ENCODE measurements at regions not wholly inside any gene's neighbourhood (a gene's known extent, or its start where the extent isn't known, plus 50 kb on each side); places are given as distances from the start of the nearest gene placed in this dataset.

- no peak overlapping the region for H3K27ac ChIP-seq (ENCODE audit: low read length)
- H3F3A ChIP-seq (ENCODE audit: low read length, unreplicated experiment): no peaks in the 10 kb centered on the region
- no peaks in the 10 kb centered on the region for H3K79me2 ChIP-seq (ENCODE audit: low read length)
- ChIA-PET POLR2A (ENCODE audit: unreplicated experiment) (no interaction called here), CTCF (no interaction called here)
- no peaks in the 10 kb centered on the region for H3K4me1 ChIP-seq (ENCODE audit: insufficient read depth, low read length)
- intact Hi-C loops (cut with micrococcal nuclease): no loop called here
- no TSS peak for BruUV-seq (replicated peaks)
- H3K4me3 ChIP-seq (ENCODE audit: low read length): no peak overlapping the region
- H4K20me1 ChIP-seq (ENCODE audit: low read length): no peaks in the 10 kb centered on the region
- ATAC-seq (no peak), DNase-seq (no peak)
- no peaks in the 10 kb centered on the region for H3K36me3 ChIP-seq (ENCODE audit: low read depth, low read length)
- H3K4me2 ChIP-seq (ENCODE audit: low read length): no peak overlapping the region
- H3K9me3 ChIP-seq (ENCODE audit: low read length): no peaks in the 10 kb centered on the region
- TF ChIP-seq CTCF (conservative IDR thresholded peaks at IDR 0.05; ENCODE audit: low read depth, low read length): no peak
- TF ChIP-seq EZH2phosphoT487 (IDR thresholded peaks at IDR 0.05; ENCODE audit: borderline replicate concordance, low read length): no peak
- TF ChIP-seq EZH2 (IDR thresholded peaks at IDR 0.05; ENCODE audit: low read length, unreplicated experiment): no peak
- no peak overlapping the region for H3K9ac ChIP-seq (ENCODE audit: low read length)
- no peak overlapping the region for H2AFZ ChIP-seq (ENCODE audit: low read length)
- no peaks in the 10 kb centered on the region for H3K27me3 ChIP-seq (ENCODE audit: low read length)
- H3K9me2 ChIP-seq (replicated peaks; ENCODE audit: low read length): no peaks in the 10 kb centered on the region
Observed at GRCh38 chr9:92196400-92196799, 81.2 kb upstream of the SPTLC1 start.

- CTCF ChIA-PET: interaction anchor here (0.8 kb wide), 1 partner anchor 51 kb away, joined by 3 read pairs; no protein-coding TSS in a partner anchor
- no TSS peak for BruUV-seq (replicated peaks)
- no peaks in the 10 kb centered on the region for H3K4me1 ChIP-seq (ENCODE audit: insufficient read depth, low read length)
- no peaks in the 10 kb centered on the region for H3K79me2 ChIP-seq (ENCODE audit: low read length)
- H3K36me3 ChIP-seq (ENCODE audit: low read depth, low read length): no peaks in the 10 kb centered on the region
- POLR2A ChIA-PET (ENCODE audit: unreplicated experiment): no interaction called here
- H3K27ac ChIP-seq (ENCODE audit: low read length): no peak overlapping the region
- no peaks in the 10 kb centered on the region for H3K9me3 ChIP-seq (ENCODE audit: low read length)
- no peaks in the 10 kb centered on the region for H4K20me1 ChIP-seq (ENCODE audit: low read length)
- TF ChIP-seq CTCF (conservative IDR thresholded peaks at IDR 0.05; ENCODE audit: low read depth, low read length) (no peak), EZH2 (IDR thresholded peaks at IDR 0.05; ENCODE audit: low read length, unreplicated experiment) (no peak), EZH2phosphoT487 (IDR thresholded peaks at IDR 0.05; ENCODE audit: borderline replicate concordance, low read length) (no peak)
- no peak overlapping the region for H3K9ac ChIP-seq (ENCODE audit: low read length)
- H3K9me2 ChIP-seq (replicated peaks; ENCODE audit: low read length): no peaks in the 10 kb centered on the region
- no peak overlapping the region for H2AFZ ChIP-seq (ENCODE audit: low read length)
- peak; percentile 40 for DNase-seq
- intact Hi-C loops (cut with micrococcal nuclease): no loop called here
- peak; percentile 46 for ATAC-seq
- no peak overlapping the region for H3K4me3 ChIP-seq (ENCODE audit: low read length)
- H3K27me3 ChIP-seq (ENCODE audit: low read length): no peaks in the 10 kb centered on the region
- no peaks in the 10 kb centered on the region for H3F3A ChIP-seq (ENCODE audit: low read length, unreplicated experiment)
- H3K4me2 ChIP-seq (ENCODE audit: low read length): no peak overlapping the region
Observed at GRCh38 chr9:92191801-92192200, 76.6 kb upstream of the SPTLC1 start.

- H3K4me1 ChIP-seq (ENCODE audit: insufficient read depth, low read length): no peaks in the 10 kb centered on the region
- no peaks in the 10 kb centered on the region for H3K9me3 ChIP-seq (ENCODE audit: low read length)
- H3K27ac ChIP-seq (ENCODE audit: low read length): no peak overlapping the region
- CTCF ChIA-PET: no interaction called here
- no peak overlapping the region for H2AFZ ChIP-seq (ENCODE audit: low read length)
- no peaks in the 10 kb centered on the region for H4K20me1 ChIP-seq (ENCODE audit: low read length)
- no peaks in the 10 kb centered on the region for H3K27me3 ChIP-seq (ENCODE audit: low read length)
- H3F3A ChIP-seq (ENCODE audit: low read length, unreplicated experiment): no peaks in the 10 kb centered on the region
- no TSS peak for BruUV-seq (replicated peaks)
- H3K36me3 ChIP-seq (ENCODE audit: low read depth, low read length): no peaks in the 10 kb centered on the region
- TF ChIP-seq CTCF (conservative IDR thresholded peaks at IDR 0.05; ENCODE audit: low read depth, low read length): no peak
- H3K9ac ChIP-seq (ENCODE audit: low read length): no peak overlapping the region
- intact Hi-C loops (cut with micrococcal nuclease): no loop called here
- H3K79me2 ChIP-seq (ENCODE audit: low read length): no peaks in the 10 kb centered on the region
- H3K4me3 ChIP-seq (ENCODE audit: low read length): no peak overlapping the region
- H3K9me2 ChIP-seq (replicated peaks; ENCODE audit: low read length): no peaks in the 10 kb centered on the region
- ATAC-seq (no peak), DNase-seq (no peak)
- POLR2A ChIA-PET (ENCODE audit: unreplicated experiment): no interaction called here
- no peak overlapping the region for H3K4me2 ChIP-seq (ENCODE audit: low read length)
Observed at GRCh38 chr9:92190536-92190790, 75.2 kb upstream of the SPTLC1 start.
